GM19035 (cell line): ENCODE measurements at regions not wholly inside any gene's neighbourhood (a gene's known extent, or its start where the extent isn't known, plus 50 kb on each side); places are given as distances from the start of the nearest gene placed in this dataset.
"Not testable (repeated sequence)": the region's sequence is repeated elsewhere in the genome, so short reads cannot be mapped to it uniquely, and the experiment has no call there.

Experiments used
- ATAC-seq: cut with Tn5 transposase; IDR thresholded peaks from one replicate; pipeline ENCODE4 v1.9.1; 2021; ENCODE audit not compliant: unreplicated experiment

DNA sequence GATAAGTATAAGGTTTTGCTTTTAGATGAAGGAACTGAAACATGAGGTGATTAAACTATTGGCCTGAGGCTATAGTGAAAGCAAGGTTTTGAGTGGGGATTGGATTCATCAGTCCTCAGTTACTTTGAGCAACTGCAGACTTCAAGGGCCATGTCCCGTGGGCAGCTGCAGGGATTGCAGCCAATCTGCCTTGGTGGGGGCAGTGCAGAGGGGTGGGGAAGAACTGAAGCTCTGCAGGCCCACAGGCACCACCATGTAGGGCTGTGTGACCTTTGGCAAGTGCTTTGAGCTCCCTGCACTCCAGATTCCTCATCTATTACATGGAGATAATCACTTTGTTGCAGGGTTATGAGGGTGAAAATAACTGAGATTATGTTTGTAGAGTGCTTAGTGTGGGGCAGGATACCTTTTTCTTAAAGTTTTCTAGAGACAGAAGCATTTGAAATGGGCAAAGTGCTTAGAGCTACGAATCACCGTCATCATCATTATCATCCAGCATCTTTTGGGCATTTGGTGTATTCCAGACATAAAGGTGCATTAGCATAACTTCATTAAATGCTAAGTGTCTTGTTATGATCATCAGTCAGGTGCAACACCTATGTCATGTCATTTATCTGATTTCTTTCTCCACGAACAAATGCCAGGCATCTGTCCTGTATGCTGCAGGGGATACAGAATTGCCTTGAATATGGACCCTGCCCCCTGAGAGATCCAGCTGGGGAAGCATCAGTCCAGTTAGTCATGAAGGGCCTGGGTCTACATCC lies 72.1 kb upstream of the TENM4 start:
- ATAC-seq, result no peak

DNA sequence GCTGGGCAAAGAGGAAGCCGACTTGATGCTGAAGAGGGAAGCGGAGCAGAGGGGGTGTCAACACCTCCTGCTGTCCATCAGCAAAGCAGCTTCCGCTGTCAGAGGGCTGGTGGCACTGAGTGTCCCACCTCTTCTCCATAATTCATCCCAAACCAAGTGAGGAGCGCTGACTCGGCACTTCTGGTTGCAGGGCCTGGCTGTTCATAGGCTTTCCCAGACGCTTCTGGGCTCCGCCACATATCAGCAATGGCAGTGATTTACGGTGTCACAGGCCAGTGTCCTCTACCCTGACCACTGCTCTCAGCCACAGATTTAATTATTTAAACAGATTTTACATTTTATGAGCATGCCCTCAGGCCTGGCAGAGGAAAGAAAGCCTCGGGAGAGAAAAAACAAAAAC lies 70.1 kb upstream of the TENM4 start:
- no peak for ATAC-seq

DNA sequence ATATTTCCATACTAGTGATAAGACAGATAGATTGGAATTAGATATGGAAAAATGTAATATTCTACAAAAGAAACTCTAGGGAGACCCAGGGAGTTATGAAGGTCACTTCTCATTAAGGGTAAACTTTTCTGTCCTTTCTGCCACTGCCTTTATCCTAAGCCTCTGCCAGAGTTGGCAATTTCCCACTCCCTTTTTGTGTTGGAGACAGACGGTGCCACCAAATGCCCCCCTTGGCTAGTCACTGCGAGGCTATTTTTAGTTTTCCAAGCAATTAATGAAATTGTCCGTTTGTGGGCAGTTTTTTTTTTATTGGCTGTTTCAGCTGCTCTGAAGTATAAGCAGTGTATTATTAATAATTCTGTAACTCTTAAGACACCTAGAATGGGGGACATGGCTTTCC lies 67.6 kb upstream of the TENM4 start:
- no peak for ATAC-seq

DNA sequence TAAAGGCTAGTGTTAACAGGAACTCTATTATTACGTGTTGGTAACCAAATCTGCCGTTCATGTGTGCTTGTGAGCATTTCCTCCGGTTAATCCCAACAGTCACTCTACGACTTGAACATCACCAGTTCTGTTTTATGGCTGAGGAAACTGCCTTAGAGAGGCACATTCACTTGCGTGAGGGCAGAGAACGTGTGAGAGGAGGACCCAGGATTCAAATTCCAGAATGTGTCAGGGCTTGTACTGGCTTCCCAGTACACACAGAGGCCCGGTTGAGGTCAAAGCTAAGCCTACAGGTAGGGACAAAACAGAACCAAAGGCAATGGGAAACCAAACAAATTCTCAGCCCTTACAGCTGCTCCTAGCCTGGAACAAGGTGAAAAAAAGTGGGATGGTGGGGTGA lies 66.9 kb upstream of the TENM4 start:
- no peak for ATAC-seq

DNA sequence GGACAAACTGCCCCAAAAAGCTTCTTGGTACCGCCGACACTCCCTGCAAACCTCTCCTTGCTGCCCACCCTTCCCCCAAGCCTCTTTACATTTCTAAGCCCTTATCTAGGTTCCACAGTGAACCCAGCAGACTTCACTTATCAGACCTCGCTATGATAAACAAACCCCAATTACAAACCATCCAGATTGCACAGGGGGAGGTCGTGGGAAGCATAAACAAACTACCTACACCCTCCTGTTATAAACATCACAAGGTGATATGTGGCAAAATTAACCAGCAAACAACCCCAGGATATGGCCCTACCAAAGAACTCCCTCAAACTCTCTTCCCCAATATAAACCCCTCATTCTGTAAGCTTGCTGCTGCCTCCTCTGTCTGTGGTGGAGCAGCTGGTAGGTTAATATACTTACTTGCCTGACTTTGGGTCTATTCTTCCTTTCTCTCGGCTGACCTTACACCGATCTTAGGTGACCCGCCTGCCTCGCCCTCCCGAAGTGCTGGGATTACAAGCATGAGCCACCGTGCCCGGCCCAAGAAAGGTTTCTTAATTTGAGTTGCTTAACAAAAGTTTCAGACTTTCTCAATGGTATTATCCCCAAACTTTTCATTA lies 66.0 kb upstream of the TENM4 start:
- ATAC-seq, result no peak

DNA sequence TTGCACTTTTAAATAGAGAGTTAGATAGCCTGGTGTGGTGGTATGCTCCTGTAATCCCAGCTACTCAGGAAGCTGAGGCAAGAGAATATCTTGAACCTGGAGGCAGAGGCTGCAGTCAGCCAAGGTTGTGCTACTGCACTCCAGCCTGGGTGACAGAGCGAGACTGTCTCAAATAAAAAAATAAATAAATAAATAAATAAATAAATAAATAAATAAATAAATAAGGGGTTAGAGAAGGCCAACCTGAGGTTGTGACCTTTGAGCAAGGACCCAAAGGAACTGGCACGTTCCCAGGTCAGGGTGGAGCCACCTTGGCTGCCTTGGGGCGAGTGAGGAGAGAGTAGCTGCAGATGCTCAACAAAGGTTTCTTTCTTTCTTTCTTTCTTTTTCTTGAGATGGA lies 65.3 kb upstream of the TENM4 start:
- ATAC-seq, result no peak

DNA sequence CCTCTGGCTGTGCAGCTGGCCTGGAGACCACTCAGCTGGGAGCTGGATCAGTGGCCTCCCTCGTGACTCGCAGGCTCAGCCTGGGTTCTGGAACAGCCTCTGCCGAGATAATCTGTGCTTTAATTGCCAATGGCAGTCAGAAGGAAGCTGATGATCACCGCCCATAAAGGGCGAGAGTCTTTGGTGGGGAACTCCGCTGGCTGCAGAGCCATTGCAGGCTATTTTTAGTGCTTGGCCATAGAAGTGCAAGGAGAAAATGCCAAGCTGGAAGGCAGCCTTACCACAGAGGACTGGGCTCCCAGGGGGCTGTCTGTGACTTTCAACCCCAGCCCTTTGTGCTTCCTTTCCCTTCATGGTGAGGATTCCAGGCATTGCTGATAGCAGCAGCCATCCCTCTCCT lies 62.2 kb upstream of the TENM4 start:
- ATAC-seq, result no peak

DNA sequence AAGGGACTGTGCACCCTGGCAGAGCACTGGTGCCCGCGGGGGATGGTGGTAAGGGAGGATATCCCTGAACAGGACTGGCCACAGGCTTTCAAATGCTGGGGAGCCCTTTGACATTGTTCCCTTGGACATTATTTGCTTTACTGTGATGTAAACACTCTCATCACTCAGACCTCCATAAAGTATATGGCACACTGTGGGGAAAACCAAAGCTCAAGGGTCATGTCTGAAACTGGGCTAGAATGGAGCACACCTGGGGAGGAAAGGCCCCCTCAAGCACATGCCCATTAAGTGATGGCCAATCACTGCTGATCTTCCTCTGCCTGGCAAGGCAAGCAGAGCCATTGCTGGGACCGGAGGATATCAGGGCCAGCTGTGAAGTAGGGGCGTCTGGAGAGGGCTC lies 60.9 kb upstream of the TENM4 start:
- ATAC-seq, result no peak

DNA sequence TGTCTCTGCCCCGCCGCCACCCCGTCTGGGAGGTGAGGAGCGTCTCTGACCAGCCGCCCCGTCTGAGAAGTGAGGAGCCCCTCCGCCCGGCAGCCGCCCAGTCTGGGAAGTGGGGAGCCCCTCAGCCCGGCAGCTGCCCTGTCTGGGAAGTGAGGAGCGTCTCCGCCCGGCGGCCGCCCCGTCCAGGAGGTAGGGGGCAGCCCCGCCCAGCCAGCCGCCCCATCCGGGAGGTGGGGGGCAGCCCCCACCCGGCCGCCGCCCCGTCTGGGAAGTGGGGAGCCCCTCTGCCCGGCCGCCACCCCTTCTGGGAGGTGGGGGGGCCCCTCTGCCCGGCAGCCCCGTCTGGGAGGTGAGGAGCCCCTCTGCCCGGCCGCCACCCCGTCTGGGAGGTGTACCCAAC lies 59.1 kb upstream of the TENM4 start:
- ATAC-seq, result not testable (repeated sequence)

DNA sequence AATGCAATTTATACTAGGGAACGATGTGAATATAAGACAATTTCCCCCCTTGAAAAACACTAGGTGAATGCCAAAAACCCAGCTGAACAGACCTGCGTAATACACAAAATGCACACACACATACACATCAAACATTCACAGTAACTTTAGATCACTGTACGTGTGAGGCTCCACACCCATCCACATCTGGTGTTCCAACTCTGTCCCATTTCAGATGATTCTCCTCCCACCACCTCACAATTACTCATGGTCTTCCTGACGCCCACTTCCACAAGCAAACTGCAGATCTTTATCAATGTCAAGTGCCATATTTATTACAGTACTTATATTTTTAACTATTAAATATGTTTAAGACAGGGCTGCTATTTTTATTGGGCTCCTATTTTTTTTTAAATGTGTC lies 57.8 kb upstream of the TENM4 start:
- no peak for ATAC-seq

DNA sequence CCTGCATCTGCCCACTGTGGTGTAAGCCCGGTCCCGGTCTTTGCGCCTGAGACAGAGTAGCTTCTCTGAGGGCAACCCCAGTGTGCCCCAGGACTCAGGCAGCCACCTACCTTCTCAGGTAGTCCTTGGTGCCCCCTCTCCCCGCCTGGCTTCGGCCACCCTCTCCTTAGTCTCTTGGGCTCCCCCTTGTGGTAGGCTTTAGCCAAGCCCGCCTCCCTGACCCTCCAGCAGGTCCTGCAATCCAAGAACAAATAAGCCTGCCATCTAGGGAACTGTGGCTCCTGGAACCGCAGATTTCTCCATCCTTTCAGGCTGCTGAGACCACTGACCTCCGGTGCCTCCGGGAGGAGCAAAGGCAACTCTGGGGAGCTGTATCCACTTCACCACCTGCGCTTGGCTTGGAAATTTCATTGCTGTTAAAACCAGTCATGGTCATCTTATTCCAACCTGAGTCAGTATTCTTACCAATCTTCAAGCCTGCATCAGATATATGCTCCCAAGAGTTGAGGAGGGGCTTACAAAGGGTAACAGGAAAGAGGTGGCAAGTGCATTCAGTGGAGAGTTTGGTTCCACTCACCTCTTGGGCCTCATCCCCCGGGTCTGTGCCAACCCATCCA lies 52.8 kb upstream of the TENM4 start:
- ATAC-seq, result peak; percentile 85

DNA sequence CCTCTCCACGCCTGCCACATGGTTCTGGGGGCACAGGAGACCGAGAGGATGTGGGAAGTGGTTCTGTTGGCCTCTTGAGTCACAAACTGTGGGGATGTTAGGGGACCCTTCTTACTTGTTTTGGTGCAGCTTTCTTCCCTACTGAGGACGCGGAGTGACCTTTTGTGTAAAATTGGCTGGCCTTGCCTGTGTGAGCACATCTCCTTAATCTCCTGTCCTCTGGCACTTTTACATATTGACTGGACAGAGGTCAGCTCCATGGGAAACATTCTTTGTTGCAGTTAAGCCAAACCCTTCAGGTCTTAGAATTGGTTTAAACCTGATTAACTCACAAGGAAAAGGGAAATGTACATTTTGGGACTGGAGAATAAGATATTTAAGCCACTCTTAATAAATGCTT lies 51.2 kb upstream of the TENM4 start:
- ATAC-seq, result no peak
